ENCODE measurements at regions not wholly inside any gene's neighbourhood (a gene's known extent, or its start where the extent isn't known, plus 50 kb on each side); places are given as distances from the start of the nearest gene placed in this dataset.

DNA sequence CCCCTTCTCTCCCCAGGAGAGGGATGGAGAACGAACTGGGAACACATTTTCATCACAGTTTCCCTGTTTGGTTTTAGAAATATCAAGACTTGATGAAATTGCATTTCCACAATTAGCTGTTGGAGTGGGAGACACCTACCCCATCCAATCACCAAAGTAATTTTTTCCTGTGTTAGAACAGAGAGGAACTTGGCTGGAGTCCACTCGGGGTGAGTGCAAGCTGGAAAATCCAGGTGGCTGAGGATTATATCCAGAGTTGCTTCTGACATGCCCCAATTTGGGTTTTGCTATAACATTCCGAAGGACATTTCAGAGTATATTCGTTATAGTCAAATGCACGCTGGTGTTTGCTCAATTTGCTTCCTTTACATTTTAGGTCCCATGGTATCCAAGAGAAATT lies 231.8 kb downstream of the C16orf95 start:
- Histone ChIP-seq H3K4me3 (ENCODE audit: low read depth in 1 of 2, low read length in 1 of 2) (no peak overlapping the region), H3K27ac (no peak overlapping the region), H3K27me3 (peaks cover 45% of the 10 kb centered on the region), H3K4me1 (ENCODE audit: control insufficient read depth in 1 of 2, insufficient read depth in 1 of 2, low read depth in 1 of 2, low read length in 1 of 2) (no peaks in the 10 kb centered on the region), H3K9me3 (no peaks in the 10 kb centered on the region), H3K36me3 (no peaks in the 10 kb centered on the region)
- TF ChIP-seq, protein P1, sequence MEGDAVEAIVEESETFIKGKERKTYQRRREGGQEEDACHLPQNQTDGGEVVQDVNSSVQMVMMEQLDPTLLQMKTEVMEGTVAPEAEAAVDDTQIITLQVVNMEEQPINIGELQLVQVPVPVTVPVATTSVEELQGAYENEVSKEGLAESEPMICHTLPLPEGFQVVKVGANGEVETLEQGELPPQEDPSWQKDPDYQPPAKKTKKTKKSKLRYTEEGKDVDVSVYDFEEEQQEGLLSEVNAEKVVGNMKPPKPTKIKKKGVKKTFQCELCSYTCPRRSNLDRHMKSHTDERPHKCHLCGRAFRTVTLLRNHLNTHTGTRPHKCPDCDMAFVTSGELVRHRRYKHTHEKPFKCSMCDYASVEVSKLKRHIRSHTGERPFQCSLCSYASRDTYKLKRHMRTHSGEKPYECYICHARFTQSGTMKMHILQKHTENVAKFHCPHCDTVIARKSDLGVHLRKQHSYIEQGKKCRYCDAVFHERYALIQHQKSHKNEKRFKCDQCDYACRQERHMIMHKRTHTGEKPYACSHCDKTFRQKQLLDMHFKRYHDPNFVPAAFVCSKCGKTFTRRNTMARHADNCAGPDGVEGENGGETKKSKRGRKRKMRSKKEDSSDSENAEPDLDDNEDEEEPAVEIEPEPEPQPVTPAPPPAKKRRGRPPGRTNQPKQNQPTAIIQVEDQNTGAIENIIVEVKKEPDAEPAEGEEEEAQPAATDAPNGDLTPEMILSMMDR (IDR thresholded peaks at IDR 0.05), result no peak

DNA sequence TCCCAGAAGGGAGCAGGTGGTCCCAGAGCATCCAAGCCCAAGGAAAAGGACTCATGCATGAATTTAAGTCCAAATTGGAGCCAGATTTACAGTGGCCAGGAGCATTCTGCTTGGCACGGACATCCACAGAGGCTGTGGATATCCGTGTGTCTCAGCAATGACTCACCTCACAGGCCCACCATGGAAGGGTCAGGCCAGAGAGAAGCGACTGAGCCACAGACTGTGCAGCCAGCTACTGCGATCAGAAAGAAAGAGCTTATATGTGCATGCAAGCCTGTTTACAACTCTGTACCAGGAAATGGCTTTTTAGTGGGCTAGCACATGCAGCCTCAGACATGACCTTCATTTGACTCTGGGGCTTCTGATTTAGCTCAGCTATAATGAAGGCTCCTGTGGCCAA lies 231.0 kb downstream of the C16orf95 start:
- H3K27ac ChIP-seq, result no peak overlapping the region

DNA sequence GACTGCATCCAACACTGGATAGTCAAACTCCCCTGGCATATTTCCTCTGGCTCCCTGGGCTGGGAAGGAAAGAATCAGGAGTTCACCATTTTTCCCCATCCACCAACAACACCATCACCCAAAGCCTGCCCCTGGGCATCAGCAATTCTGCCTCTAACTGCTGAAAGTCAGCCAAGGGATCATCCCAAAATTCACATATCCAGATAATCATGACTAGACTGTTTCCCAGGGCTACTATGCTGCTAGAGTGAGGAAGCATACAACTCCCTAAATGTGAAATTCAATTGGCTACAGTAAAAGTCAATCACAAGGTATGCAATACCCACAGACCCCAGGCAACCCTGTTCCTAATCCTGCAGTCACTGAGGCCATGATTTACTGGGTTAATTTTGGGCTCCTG lies 230.6 kb downstream of the C16orf95 start:
- TF ChIP-seq, protein P1 (IDR thresholded peaks at IDR 0.05), result no peak
- peaks cover 48% of the 10 kb centered on the region for H3K27me3 ChIP-seq
- H3K4me1 ChIP-seq (ENCODE audit: control insufficient read depth in 1 of 2, insufficient read depth in 1 of 2, low read depth in 1 of 2, low read length in 1 of 2), result no peaks in the 10 kb centered on the region
- H3K36me3 ChIP-seq, result no peaks in the 10 kb centered on the region
- no peak overlapping the region for H3K4me3 ChIP-seq (ENCODE audit: low read depth in 1 of 2, low read length in 1 of 2)
- no peak overlapping the region for H3K27ac ChIP-seq
- H3K9me3 ChIP-seq, result no peaks in the 10 kb centered on the region

More for the DNA sequence above, 231.0 kb downstream of the C16orf95 start:
- H3K9me3 ChIP-seq, result no peaks in the 10 kb centered on the region
- peaks cover 49% of the 10 kb centered on the region for H3K27me3 ChIP-seq
- H3K4me1 ChIP-seq (ENCODE audit: control insufficient read depth in 1 of 2, insufficient read depth in 1 of 2, low read depth in 1 of 2, low read length in 1 of 2), result no peaks in the 10 kb centered on the region
- H3K4me3 ChIP-seq (ENCODE audit: low read depth in 1 of 2, low read length in 1 of 2), result no peak overlapping the region
- TF ChIP-seq, protein P1 (IDR thresholded peaks at IDR 0.05), result no peak
- no peaks in the 10 kb centered on the region for H3K36me3 ChIP-seq

DNA sequence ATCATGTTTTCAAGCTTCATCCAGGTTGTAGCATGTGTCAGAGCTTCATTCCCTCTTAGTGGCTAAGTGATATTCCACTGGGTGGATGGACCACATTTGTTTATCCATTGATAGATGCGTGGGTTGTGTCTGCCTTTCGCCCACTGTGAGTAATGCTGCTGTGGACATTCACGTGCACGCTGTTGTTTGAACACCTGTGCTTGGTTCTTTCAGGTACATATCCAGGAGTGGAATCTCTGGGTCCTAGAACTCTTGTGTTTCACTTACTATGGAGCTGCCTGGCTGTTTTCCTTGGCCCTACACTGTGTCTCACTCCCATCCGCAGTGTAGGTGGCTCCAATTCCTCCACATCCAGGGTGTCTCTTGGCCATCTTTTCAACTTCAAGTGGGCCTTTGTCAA lies 224.2 kb downstream of the C16orf95 start:
- Histone ChIP-seq H3K36me3 (no peaks in the 10 kb centered on the region), H3K9me3 (no peaks in the 10 kb centered on the region), H3K27me3 (peaks cover 47% of the 10 kb centered on the region), H3K27ac (no peak overlapping the region), H3K4me3 (ENCODE audit: low read depth in 1 of 2, low read length in 1 of 2) (no peak overlapping the region), H3K4me1 (ENCODE audit: control insufficient read depth in 1 of 2, insufficient read depth in 1 of 2, low read depth in 1 of 2, low read length in 1 of 2) (no peaks in the 10 kb centered on the region)
- TF ChIP-seq, protein P1 (IDR thresholded peaks at IDR 0.05), result no peak

DNA sequence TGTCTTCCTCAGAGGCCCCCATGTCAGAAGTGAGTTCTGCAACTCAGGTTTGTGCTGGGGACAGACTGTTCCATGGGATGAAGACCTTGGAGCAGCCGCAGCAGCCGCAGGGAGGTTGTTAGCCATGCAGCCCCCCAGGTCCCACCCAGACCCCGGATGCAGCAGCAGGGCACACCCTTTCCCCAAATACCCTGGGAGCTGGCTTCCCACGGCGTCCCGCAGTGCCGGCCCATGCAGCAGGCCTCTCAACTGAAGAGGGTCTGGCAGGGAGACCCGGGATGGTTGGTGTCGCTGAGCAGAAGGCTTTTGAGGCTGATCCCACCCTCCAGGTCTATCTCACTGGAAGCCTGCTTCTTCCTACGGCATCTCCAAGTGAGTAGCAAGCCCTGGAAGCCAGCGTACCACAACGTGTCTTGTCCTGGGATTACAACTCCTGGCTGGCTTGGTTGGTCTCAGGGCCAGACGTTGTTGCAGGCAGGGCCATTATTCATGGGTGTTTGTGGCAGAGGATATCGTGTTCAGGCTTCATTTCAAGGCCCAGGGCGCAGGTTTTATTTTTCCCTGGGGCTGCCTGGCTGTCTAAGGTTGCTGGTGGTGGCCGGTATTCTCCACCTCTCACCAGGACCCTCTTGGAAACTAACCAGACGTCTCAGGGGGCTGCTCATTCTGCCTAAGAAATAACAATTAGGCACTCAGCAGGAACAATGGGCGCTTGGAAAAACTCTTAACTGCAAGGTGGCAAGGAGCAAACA lies 223.2 kb downstream of the C16orf95 start:
- Histone ChIP-seq H3K9me3 (no peaks in the 10 kb centered on the region), H3K36me3 (no peaks in the 10 kb centered on the region), H3K27me3 (peaks cover 39% of the 10 kb centered on the region), H3K4me1 (ENCODE audit: control insufficient read depth in 1 of 2, insufficient read depth in 1 of 2, low read depth in 1 of 2, low read length in 1 of 2) (no peaks in the 10 kb centered on the region), H3K4me3 (ENCODE audit: low read depth in 1 of 2, low read length in 1 of 2) (no peak overlapping the region), H3K27ac (no peak overlapping the region)
- TF ChIP-seq, protein P1 (IDR thresholded peaks at IDR 0.05), result no peak

All from neutrophil (primary cell).